Transverse colon (tissue), 4 donors: ENCODE measurements at regions not wholly inside any gene's neighbourhood (a gene's known extent, or its start where the extent isn't known, plus 50 kb on each side); places are given as distances from the start of the nearest gene placed in this dataset.

Experiments
- DNase-seq: peaks from one replicate; pipeline ENCODE4 v3.0.0-alpha.2; 2019
- H3K27ac ChIP-seq, 4 donors: fragments of 200-600 bp; sonication (generic); 2 replicates each; pipeline ENCODE4 v1.5.1; 2016 to 2018; ENCODE audit warnings: inconsistent platforms in 4 of 4
- H3K27me3 ChIP-seq: fragments of 200-600 bp; sonication (generic); 2 replicates; pipeline ENCODE4 v1.5.1; 2017; ENCODE audit warnings: inconsistent platforms
- H3K36me3 ChIP-seq, 4 donors: fragments of 200-600 bp; sonication (generic); 2 replicates each; pipeline ENCODE4 v1.5.1; 2017 to 2019; ENCODE audit warnings: inconsistent platforms in 4 of 4
- H3K4me1 ChIP-seq, 4 donors: fragments of 200-600 bp; sonication (generic); 2 replicates each; pipeline ENCODE4 v1.5.1; 2017 to 2020; ENCODE audit warnings: inconsistent platforms in 4 of 4
- H3K4me3 ChIP-seq, 4 donors: fragments of 200-600 bp; sonication (generic); 1 replicate in 1 of 4; 2 replicates in 3 of 4; pipeline versions ENCODE4 v1.5.1 to v1.6.1; 2017 to 2019; ENCODE audit warnings: inconsistent platforms in 4 of 4
- H3K9me3 ChIP-seq, 2 donors: fragments of 200-600 bp; sonication (generic); 2 replicates each; pipeline ENCODE4 v1.5.1; 2017 to 2019; ENCODE audit warnings: inconsistent platforms in 2 of 2
- EP300 ChIP-seq: sonication (generic); formaldehyde crosslinking; IDR thresholded peaks from one replicate; pipeline ENCODE4 v1.6.1; 2017; ENCODE audit warnings: antibody characterized with exemption, low read depth
- POLR2A ChIP-seq: fragments of 450-650 bp; IDR thresholded peaks from one replicate; pipeline ENCODE4 v1.6.1; 2016; ENCODE audit warnings: antibody characterized with exemption, mild to moderate bottlenecking, moderate library complexity
- POLR2AphosphoS5 ChIP-seq, 3 donors: sonication (generic); formaldehyde crosslinking; IDR thresholded peaks; one replicate each; pipeline ENCODE4 v1.6.1; 2016; ENCODE audit warnings: antibody characterized with exemption in 3 of 3
- WGBS, 2 donors: methylation state at CpG; one replicate each; pipeline ENCODE4 v1.1.5; 2018; ENCODE audit warnings: low coverage in 1 of 2; 5-methylcytosine and 5-hydroxymethylcytosine counted together
- in situ Hi-C, 4 donors: fragments of 200-750 bp; cut with MboI; loops; one replicate each; pipeline versions ENCODE4 v1.15.0 to v1.15.1; 2017; ENCODE audit warnings: low sequenced_read_pairs in 3 of 4, low pct_ligation_motif_present in 1 of 4, low pct_unique_long_range_greater_than_20kb in 1 of 4
- intact Hi-C: fragments of 100-400 bp; cut with DNase I; formaldehyde crosslinking; loops from one replicate; pipeline ENCODE4 v1.15.1; 2023; ENCODE audit warnings: low total_unique reads
- TF ChIP-seq, protein P1 (sequence below), 5 experiments: fragments of 200-600 bp in 3 of 5; fragments of 450-650 bp in 2 of 5; sonication (generic) in 3 of 5; IDR thresholded peaks; 1 replicate in 2 of 5; 2 replicates in 3 of 5; pipeline ENCODE4 v1.5.1; 2016 to 2017; ENCODE audit warnings: antibody characterized with exemption in 5 of 5, inconsistent platforms in 3 of 5, mild to moderate bottlenecking in 2 of 5, moderate library complexity in 1 of 5

DNA sequence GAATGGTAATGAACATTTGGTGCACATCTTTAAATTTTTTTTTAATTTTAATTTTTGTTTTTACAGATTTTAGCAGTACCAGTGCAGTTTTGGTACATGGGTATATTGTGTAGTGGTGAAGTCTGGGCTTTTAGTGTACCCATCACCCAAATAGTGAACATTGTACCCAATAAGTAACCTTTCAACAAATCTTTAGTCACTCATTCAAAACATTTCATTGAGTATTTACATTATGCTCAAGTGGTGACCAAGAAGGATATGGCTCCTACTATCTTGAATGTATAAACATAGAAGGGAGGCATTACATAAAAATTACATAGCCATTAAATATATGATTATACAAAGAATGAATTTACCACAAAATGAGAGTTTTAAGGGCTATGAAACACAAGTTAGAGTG, 223.3 kb downstream of the SPRY1 start:
- Histone ChIP-seq H3K36me3 (no peaks in the 10 kb centered on the region), H3K9me3 (no peaks in the 10 kb centered on the region), H3K4me3 (no peak overlapping the region), H3K27ac (peak overlapping the region in 1 of 4 donors; percentile 32), H3K27me3 (no peaks in the 10 kb centered on the region), H3K4me1 (peaks cover 0 to 30% (median 6%) of the 10 kb centered on the region in 4 donors)
- in situ Hi-C loops (no loop called here), intact Hi-C loops (loop anchor here (5.0 kb wide), 1 partner anchor 1292 kb away; no protein-coding TSS in a partner anchor)
- TF ChIP-seq, protein P1, sequence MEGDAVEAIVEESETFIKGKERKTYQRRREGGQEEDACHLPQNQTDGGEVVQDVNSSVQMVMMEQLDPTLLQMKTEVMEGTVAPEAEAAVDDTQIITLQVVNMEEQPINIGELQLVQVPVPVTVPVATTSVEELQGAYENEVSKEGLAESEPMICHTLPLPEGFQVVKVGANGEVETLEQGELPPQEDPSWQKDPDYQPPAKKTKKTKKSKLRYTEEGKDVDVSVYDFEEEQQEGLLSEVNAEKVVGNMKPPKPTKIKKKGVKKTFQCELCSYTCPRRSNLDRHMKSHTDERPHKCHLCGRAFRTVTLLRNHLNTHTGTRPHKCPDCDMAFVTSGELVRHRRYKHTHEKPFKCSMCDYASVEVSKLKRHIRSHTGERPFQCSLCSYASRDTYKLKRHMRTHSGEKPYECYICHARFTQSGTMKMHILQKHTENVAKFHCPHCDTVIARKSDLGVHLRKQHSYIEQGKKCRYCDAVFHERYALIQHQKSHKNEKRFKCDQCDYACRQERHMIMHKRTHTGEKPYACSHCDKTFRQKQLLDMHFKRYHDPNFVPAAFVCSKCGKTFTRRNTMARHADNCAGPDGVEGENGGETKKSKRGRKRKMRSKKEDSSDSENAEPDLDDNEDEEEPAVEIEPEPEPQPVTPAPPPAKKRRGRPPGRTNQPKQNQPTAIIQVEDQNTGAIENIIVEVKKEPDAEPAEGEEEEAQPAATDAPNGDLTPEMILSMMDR (IDR thresholded peaks at IDR 0.05), result no peak
- TF ChIP-seq POLR2AphosphoS5 (IDR thresholded peaks at IDR 0.05) (no peak), EP300 (no peak), POLR2A (no peak)
- no peak for DNase-seq

DNA sequence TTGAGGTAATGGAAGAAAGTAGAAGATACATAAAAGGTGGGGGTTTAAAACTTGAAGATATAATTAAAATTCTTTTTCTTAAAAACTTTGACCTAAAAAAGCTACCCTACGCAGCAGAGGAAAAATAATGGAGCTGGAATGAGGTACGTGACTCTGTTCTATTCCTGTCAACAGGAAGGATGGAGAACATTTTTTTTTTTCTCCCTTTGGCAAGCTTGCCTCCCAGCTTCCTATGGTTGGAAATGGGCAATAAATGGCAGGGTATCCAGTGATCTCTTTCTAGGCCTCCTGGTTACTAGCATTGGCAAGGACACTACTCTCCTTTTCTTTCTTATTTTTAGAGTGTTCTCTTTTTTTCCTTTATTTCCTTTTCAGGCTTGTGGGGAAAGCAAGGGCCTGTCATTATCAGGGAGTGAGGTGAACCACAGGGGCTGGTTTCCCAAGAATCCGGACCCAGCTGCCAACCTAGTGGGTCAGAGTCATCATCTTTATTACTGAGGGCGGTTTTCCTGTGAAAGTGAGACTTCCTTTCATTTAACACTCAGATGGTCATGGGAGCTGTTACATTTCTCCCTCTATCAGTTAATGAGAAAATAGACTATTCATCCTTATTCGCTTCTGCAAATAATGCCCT, 224.6 kb downstream of the SPRY1 start:
- H3K27ac ChIP-seq, result peak overlapping the region in 2 of 4 donors; percentile 32 to 39
- 55 to 93% methylated on average over 3 to 5 of the region's 5 CpGs for WGBS, 2 donors
- H3K27me3 ChIP-seq, result no peaks in the 10 kb centered on the region
- in situ Hi-C loops (no loop called here), intact Hi-C loops (loop anchor here (5.0 kb wide), 1 partner anchor 1291 kb away; no protein-coding TSS in a partner anchor)
- H3K36me3 ChIP-seq, result no peaks in the 10 kb centered on the region
- H3K9me3 ChIP-seq, result no peaks in the 10 kb centered on the region
- no peak for DNase-seq
- H3K4me3 ChIP-seq, result no peak overlapping the region
- no peak for TF ChIP-seq EP300
- TF ChIP-seq POLR2AphosphoS5 (IDR thresholded peaks at IDR 0.05), result no peak
- TF ChIP-seq, protein P1 (IDR thresholded peaks at IDR 0.05), result no peak
- no peak for TF ChIP-seq POLR2A
- H3K4me1 ChIP-seq, result peaks cover 0 to 27% (median 6%) of the 10 kb centered on the region in 4 donors

DNA sequence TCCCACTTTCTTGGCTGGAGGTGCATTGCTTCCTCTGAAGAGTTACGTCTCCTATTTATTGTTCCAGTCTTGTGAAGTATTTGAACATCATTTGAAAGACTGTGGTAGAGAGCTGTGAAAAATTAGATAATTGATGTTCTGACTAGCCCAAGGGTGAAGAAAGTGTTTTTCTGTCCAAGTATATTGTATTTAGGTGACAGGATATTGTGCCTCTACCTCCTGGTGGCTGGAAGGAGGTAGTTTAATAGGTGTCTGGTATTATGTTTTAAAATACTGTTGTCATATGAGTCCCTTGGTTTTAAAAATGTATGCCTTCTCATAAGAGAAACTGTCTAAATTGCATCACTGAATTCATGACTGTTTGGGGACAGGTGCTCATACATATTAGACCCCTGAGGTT, 226.0 kb downstream of the SPRY1 start:
- Histone ChIP-seq H3K4me3 (no peak overlapping the region), H3K36me3 (no peaks in the 10 kb centered on the region), H3K27me3 (no peaks in the 10 kb centered on the region), H3K27ac (no peak overlapping the region), H3K4me1 (peaks cover 0 to 13% (median 0%) of the 10 kb centered on the region in 4 donors), H3K9me3 (no peaks in the 10 kb centered on the region)
- WGBS, 2 donors, result 84 to 90% methylated on average over 1 of the region's 1 CpG
- in situ Hi-C loops, result no loop called here
- intact Hi-C loops, result loop anchor here (5.0 kb wide), 1 partner anchor 1290 kb away; no protein-coding TSS in a partner anchor
- TF ChIP-seq POLR2A (no peak), POLR2AphosphoS5 (IDR thresholded peaks at IDR 0.05) (no peak), EP300 (no peak)
- TF ChIP-seq, protein P1 (IDR thresholded peaks at IDR 0.05), result no peak
- no peak for DNase-seq

DNA sequence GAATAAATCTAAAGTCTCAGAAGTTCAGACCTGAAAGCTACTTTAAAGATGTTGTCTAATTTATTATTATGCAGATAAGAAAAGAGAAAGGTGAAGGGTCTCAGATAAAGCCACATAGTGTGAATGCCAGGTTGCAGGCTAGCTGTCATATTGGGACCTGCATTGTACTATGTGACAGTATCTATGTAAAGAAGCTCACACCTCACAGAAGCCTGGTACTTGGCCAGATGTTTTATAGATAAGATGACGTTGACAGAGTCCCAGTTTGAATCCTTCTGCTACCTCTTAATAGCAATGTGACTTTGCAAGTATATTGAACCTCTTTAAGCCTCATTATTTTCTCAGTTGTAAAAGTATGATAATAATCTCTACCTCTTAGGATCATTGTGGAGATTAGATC, 227.0 kb downstream of the SPRY1 start:
- H3K27ac ChIP-seq, result no peak overlapping the region
- in situ Hi-C loops, result no loop called here
- DNase-seq, result no peak
- TF ChIP-seq, protein P1 (IDR thresholded peaks at IDR 0.05), result no peak
- TF ChIP-seq POLR2A (no peak), POLR2AphosphoS5 (IDR thresholded peaks at IDR 0.05) (no peak), EP300 (no peak)
- intact Hi-C loops, result loop anchor here (5.0 kb wide), 1 partner anchor 1289 kb away; no protein-coding TSS in a partner anchor
- WGBS, 2 donors, result 40 to 46% methylated on average over 1 of the region's 1 CpG
- no peaks in the 10 kb centered on the region for H3K9me3 ChIP-seq
- H3K4me1 ChIP-seq, result peaks cover 0 to 12% (median 0%) of the 10 kb centered on the region in 4 donors
- no peak overlapping the region for H3K4me3 ChIP-seq
- no peaks in the 10 kb centered on the region for H3K27me3 ChIP-seq
- H3K36me3 ChIP-seq, result no peaks in the 10 kb centered on the region
